ENCODE measurements at regions not wholly inside any gene's neighbourhood (a gene's known extent, or its start where the extent isn't known, plus 50 kb on each side); places are given as distances from the start of the nearest gene placed in this dataset.

DNA sequence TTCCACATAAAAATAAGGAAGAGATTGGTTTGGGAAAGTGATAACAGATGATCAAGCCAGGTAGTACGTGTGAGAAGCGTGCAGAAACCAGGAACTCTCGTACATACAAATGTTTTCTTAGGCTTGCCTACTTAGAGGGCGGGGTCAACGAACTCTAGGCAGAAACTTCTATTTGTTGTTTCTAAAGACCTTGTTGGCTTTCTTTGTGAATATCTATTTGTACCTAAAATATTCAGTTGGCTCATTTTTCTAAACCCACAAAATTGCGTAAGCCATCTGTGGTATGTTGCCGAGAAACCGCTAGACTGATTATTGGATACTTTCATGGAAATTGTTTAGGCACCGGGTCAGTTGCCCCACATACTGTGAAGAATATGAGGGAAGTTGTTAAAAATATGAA is 458.5 kb downstream of the MAT2B start:
- Histone ChIP-seq H2AFZ (no peak overlapping the region), H3K9me2 (replicated peaks; ENCODE audit: insufficient read depth) (no peaks in the 10 kb centered on the region), H3K4me3 (no peak overlapping the region), H3K36me3 (replicated peaks; ENCODE audit: insufficient read depth, low read depth) (no peaks in the 10 kb centered on the region), H3K9me3 (ENCODE audit: low read depth) (no peaks in the 10 kb centered on the region), H3K4me2 (no peak overlapping the region), H3K79me2 (no peaks in the 10 kb centered on the region), H4K20me1 (ENCODE audit: insufficient read depth, poor library complexity, severe bottlenecking) (no peaks in the 10 kb centered on the region), H3K27ac (no peak overlapping the region), H3K27me3 (no peaks in the 10 kb centered on the region), H3K4me1 (ENCODE audit: insufficient read depth) (no peaks in the 10 kb centered on the region)
- no peak for DNase-seq (ENCODE audit: low spot score)
- 92% methylated on average over 9 of the region's 9 CpGs for WGBS (ENCODE audit: low lambda C conversion rate, missing lambda C conversion rate)
- TF ChIP-seq EZH2 (IDR thresholded peaks at IDR 0.05; ENCODE audit: borderline replicate concordance) (no peak), EZH2phosphoT487 (IDR thresholded peaks at IDR 0.05; ENCODE audit: low read depth, severe bottlenecking, unreplicated experiment) (no peak)
- TF ChIP-seq, protein P1, sequence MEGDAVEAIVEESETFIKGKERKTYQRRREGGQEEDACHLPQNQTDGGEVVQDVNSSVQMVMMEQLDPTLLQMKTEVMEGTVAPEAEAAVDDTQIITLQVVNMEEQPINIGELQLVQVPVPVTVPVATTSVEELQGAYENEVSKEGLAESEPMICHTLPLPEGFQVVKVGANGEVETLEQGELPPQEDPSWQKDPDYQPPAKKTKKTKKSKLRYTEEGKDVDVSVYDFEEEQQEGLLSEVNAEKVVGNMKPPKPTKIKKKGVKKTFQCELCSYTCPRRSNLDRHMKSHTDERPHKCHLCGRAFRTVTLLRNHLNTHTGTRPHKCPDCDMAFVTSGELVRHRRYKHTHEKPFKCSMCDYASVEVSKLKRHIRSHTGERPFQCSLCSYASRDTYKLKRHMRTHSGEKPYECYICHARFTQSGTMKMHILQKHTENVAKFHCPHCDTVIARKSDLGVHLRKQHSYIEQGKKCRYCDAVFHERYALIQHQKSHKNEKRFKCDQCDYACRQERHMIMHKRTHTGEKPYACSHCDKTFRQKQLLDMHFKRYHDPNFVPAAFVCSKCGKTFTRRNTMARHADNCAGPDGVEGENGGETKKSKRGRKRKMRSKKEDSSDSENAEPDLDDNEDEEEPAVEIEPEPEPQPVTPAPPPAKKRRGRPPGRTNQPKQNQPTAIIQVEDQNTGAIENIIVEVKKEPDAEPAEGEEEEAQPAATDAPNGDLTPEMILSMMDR (IDR thresholded peaks at IDR 0.05; ENCODE audit: poor library complexity): no peak

DNA sequence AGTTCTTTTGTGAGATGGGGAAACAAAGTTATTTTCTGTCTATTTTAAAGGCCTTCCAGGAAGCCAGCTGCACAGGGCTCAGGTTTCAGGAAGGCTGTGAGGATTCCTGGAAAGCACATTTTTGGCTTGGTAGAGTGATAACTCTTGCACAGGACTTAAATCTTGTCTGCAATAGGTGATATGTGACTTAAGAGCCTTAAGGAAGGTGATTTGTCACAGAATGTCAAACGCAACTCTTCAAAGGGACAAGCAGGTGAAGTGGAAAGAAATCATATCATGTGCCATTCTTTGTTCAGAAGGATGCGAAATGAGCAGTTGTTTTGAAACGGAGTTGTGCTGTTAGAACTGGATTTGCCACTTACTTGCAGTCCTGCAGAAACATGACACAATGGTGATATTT is 459.3 kb downstream of the MAT2B start:
- Histone ChIP-seq H3K4me3 (no peak overlapping the region), H2AFZ (no peak overlapping the region), H3K27me3 (no peaks in the 10 kb centered on the region), H3K79me2 (no peaks in the 10 kb centered on the region), H3K4me2 (no peak overlapping the region), H3K4me1 (ENCODE audit: insufficient read depth) (no peaks in the 10 kb centered on the region), H3K36me3 (replicated peaks; ENCODE audit: insufficient read depth, low read depth) (no peaks in the 10 kb centered on the region), H3K9me2 (replicated peaks; ENCODE audit: insufficient read depth) (no peaks in the 10 kb centered on the region), H4K20me1 (ENCODE audit: insufficient read depth, poor library complexity, severe bottlenecking) (no peaks in the 10 kb centered on the region), H3K9me3 (ENCODE audit: low read depth) (no peaks in the 10 kb centered on the region), H3K27ac (no peak overlapping the region)
- TF ChIP-seq EZH2 (IDR thresholded peaks at IDR 0.05; ENCODE audit: borderline replicate concordance) (no peak), EZH2phosphoT487 (IDR thresholded peaks at IDR 0.05; ENCODE audit: low read depth, severe bottlenecking, unreplicated experiment) (no peak)
- TF ChIP-seq, protein P1 (IDR thresholded peaks at IDR 0.05; ENCODE audit: poor library complexity): no peak
- WGBS (ENCODE audit: low lambda C conversion rate, missing lambda C conversion rate): 67% methylated on average over 3 of the region's 3 CpGs
- no peak for DNase-seq (ENCODE audit: low spot score)

DNA sequence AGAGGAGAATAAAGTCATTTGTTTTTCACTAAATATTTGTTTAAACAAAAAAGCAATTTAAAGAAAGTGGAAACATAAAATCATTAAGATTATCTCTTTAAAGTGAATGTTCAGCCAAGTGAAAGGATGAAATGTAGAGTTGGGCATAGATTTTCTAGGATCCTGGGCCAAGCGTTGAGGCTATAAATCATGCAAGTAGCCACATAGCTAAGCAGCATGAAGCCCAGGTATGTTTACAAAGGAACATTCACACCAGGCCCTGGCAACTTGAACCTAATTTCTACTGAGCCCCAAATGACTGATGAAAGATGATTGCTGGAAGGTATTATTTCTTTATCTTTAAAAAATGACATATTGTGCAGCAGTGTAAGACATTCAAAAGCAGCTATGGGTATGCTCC is 461.8 kb downstream of the MAT2B start:
- H3K79me2 ChIP-seq: no peaks in the 10 kb centered on the region
- TF ChIP-seq, protein P1 (IDR thresholded peaks at IDR 0.05; ENCODE audit: poor library complexity): no peak
- TF ChIP-seq EZH2phosphoT487 (IDR thresholded peaks at IDR 0.05; ENCODE audit: low read depth, severe bottlenecking, unreplicated experiment) (no peak), EZH2 (IDR thresholded peaks at IDR 0.05; ENCODE audit: borderline replicate concordance) (no peak)
- no peaks in the 10 kb centered on the region for H4K20me1 ChIP-seq (ENCODE audit: insufficient read depth, poor library complexity, severe bottlenecking)
- H3K36me3 ChIP-seq (replicated peaks; ENCODE audit: insufficient read depth, low read depth): no peaks in the 10 kb centered on the region
- H3K4me2 ChIP-seq: no peak overlapping the region
- no peaks in the 10 kb centered on the region for H3K27me3 ChIP-seq
- H3K4me3 ChIP-seq: no peak overlapping the region
- H3K27ac ChIP-seq: no peak overlapping the region
- no peak for DNase-seq (ENCODE audit: low spot score)
- no peaks in the 10 kb centered on the region for H3K9me2 ChIP-seq (replicated peaks; ENCODE audit: insufficient read depth)
- no peaks in the 10 kb centered on the region for H3K9me3 ChIP-seq (ENCODE audit: low read depth)
- WGBS (ENCODE audit: low lambda C conversion rate, missing lambda C conversion rate): 61% methylated on average over 1 of the region's 1 CpG
- no peak overlapping the region for H2AFZ ChIP-seq
- H3K4me1 ChIP-seq (ENCODE audit: insufficient read depth): no peaks in the 10 kb centered on the region

DNA sequence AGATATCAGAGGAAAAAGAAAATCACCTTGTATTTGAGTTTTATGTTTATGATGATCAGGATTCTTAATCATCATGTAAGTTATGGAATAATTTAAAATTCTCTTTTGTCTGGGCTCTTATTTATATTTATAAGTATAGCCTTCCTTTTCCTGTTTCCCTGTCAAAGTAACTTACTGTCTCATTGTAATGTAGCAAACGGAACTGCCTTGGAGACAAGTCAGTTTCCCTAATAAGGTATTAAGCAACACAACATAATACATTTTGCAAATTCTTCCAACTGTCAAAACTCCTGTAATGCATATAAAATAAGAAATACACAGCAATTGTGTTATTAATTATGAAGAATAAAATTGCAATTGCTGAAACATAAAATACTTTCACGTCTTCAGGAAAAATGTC is 463.2 kb downstream of the MAT2B start:
- Histone ChIP-seq H3K4me1 (ENCODE audit: insufficient read depth) (no peaks in the 10 kb centered on the region), H3K27ac (no peak overlapping the region), H3K9me3 (ENCODE audit: low read depth) (no peaks in the 10 kb centered on the region), H3K36me3 (replicated peaks; ENCODE audit: insufficient read depth, low read depth) (no peaks in the 10 kb centered on the region), H3K79me2 (no peaks in the 10 kb centered on the region), H3K4me3 (no peak overlapping the region), H3K4me2 (no peak overlapping the region), H4K20me1 (ENCODE audit: insufficient read depth, poor library complexity, severe bottlenecking) (no peaks in the 10 kb centered on the region), H2AFZ (no peak overlapping the region), H3K27me3 (no peaks in the 10 kb centered on the region), H3K9me2 (replicated peaks; ENCODE audit: insufficient read depth) (no peaks in the 10 kb centered on the region)
- DNase-seq (ENCODE audit: low spot score): no peak
- 50% methylated on average over 2 of the region's 2 CpGs for WGBS (ENCODE audit: low lambda C conversion rate, missing lambda C conversion rate)
- TF ChIP-seq, protein P1 (IDR thresholded peaks at IDR 0.05; ENCODE audit: poor library complexity): no peak
- TF ChIP-seq EZH2phosphoT487 (IDR thresholded peaks at IDR 0.05; ENCODE audit: low read depth, severe bottlenecking, unreplicated experiment): no peak
- TF ChIP-seq EZH2 (IDR thresholded peaks at IDR 0.05; ENCODE audit: borderline replicate concordance): no peak

All from hepatocyte (in vitro differentiated cells).